22Rv1 (cell line): ENCODE measurements at regions not wholly inside any gene's neighbourhood (a gene's known extent, or its start where the extent isn't known, plus 50 kb on each side); places are given as distances from the start of the nearest gene placed in this dataset.

Source experiments
- CTCF ChIP-seq: fragments of 450-650 bp; IDR thresholded peaks from 2 replicates; pipeline ENCODE4 v1.5.1; 2017; ENCODE audit warnings: mild to moderate bottlenecking
- ZFX ChIP-seq: fragments of 450-650 bp; IDR thresholded peaks from 2 replicates; pipeline ENCODE4 v1.6.1; 2017; ENCODE audit warnings: antibody characterized with exemption, borderline replicate concordance

- TF ChIP-seq CTCF (no peak), ZFX (no peak)
These were observed 114.3 kb upstream of the UBE2E1 start for GRCh38 chr3:23691357-23691895.
